Endothelial cell (in vitro differentiated cells): ENCODE measurements at regions not wholly inside any gene's neighbourhood (a gene's known extent, or its start where the extent isn't known, plus 50 kb on each side); places are given as distances from the start of the nearest gene placed in this dataset.

Experiments used
- DNase-seq: peaks from one replicate; pipeline ENCODE4 v3.0.0; 2021; ENCODE audit warnings: low spot score
- H3K27ac Mint-ChIP-seq: one replicate; pipeline ENCODE4 v1.8.0; 2021; ENCODE audit warnings: mixed read lengths, inconsistent platforms; ENCODE audit not compliant: unreplicated experiment
- H3K27me3 Mint-ChIP-seq: one replicate; pipeline ENCODE4 v1.8.0; 2021; ENCODE audit warnings: mild to moderate bottlenecking, moderate library complexity, mixed read lengths, inconsistent platforms; ENCODE audit not compliant: unreplicated experiment
- H3K36me3 Mint-ChIP-seq: one replicate; pipeline ENCODE4 v1.8.0; 2021; ENCODE audit warnings: mild to moderate bottlenecking, low read depth, mixed read lengths, inconsistent platforms; ENCODE audit not compliant: unreplicated experiment
- H3K4me1 Mint-ChIP-seq: one replicate; pipeline ENCODE4 v1.8.0; 2021; ENCODE audit warnings: mild to moderate bottlenecking, mixed read lengths, inconsistent platforms; ENCODE audit not compliant: unreplicated experiment
- H3K4me3 Mint-ChIP-seq: one replicate; pipeline ENCODE4 v1.8.0; 2021; ENCODE audit warnings: mild to moderate bottlenecking, mixed read lengths, inconsistent platforms; ENCODE audit not compliant: unreplicated experiment
- H3K9me3 Mint-ChIP-seq: one replicate; pipeline ENCODE4 v1.8.0; 2021; ENCODE audit warnings: mixed read lengths, inconsistent platforms; ENCODE audit not compliant: unreplicated experiment
- CTCF ChIP-seq: fragments of 200-600 bp; sonication (generic); IDR thresholded peaks from one replicate; pipeline ENCODE4 v1.5.0; 2021; ENCODE audit warnings: antibody characterized with exemption; ENCODE audit not compliant: unreplicated experiment

GRCh38 chr22:49297871-49298721 lies 529.6 kb downstream of the BRD1 start:
- Mint-ChIP-seq H3K36me3 (no peaks in the 10 kb centered on the region), H3K9me3 (no peaks in the 10 kb centered on the region), H3K4me3 (no peak overlapping the region), H3K4me1 (peaks cover 5% of the 10 kb centered on the region), H3K27ac (no peak overlapping the region), H3K27me3 (peaks cover 9% of the 10 kb centered on the region)
- no peak for TF ChIP-seq CTCF
- no peak for DNase-seq

- no peak for TF ChIP-seq CTCF
- DNase-seq: no peak
These were observed 530.3 kb downstream of the BRD1 start for GRCh38 chr22:49297286-49297870.

GRCh38 chr22:49296561-49296960 lies 531.1 kb downstream of the BRD1 start:
- Mint-ChIP-seq H3K27me3 (peaks cover 13% of the 10 kb centered on the region), H3K4me1 (peaks cover 5% of the 10 kb centered on the region), H3K36me3 (no peaks in the 10 kb centered on the region), H3K9me3 (no peaks in the 10 kb centered on the region), H3K4me3 (no peak overlapping the region), H3K27ac (no peak overlapping the region)
- no peak for TF ChIP-seq CTCF
- DNase-seq: no peak

More at GRCh38 chr22:49297286-49297870, 530.3 kb downstream of the BRD1 start:
- H3K4me3 Mint-ChIP-seq: no peak overlapping the region
- peaks cover 5% of the 10 kb centered on the region for H3K4me1 Mint-ChIP-seq
- no peaks in the 10 kb centered on the region for H3K36me3 Mint-ChIP-seq
- H3K9me3 Mint-ChIP-seq: no peaks in the 10 kb centered on the region
- peaks cover 9% of the 10 kb centered on the region for H3K27me3 Mint-ChIP-seq
- H3K27ac Mint-ChIP-seq: no peak overlapping the region

- H3K9me3 Mint-ChIP-seq: no peaks in the 10 kb centered on the region
- H3K27ac Mint-ChIP-seq: no peak overlapping the region
- no peak overlapping the region for H3K4me3 Mint-ChIP-seq
- peaks cover 5% of the 10 kb centered on the region for H3K4me1 Mint-ChIP-seq
- no peak for DNase-seq
- no peaks in the 10 kb centered on the region for H3K36me3 Mint-ChIP-seq
- TF ChIP-seq CTCF: no peak
- peaks cover 13% of the 10 kb centered on the region for H3K27me3 Mint-ChIP-seq
These were observed 531.7 kb downstream of the BRD1 start for GRCh38 chr22:49295851-49296560.

GRCh38 chr22:49295465-49295743 lies 532.3 kb downstream of the BRD1 start:
- Mint-ChIP-seq H3K27me3 (peaks cover 13% of the 10 kb centered on the region), H3K4me1 (peaks cover 1% of the 10 kb centered on the region), H3K36me3 (no peaks in the 10 kb centered on the region), H3K27ac (no peak overlapping the region), H3K4me3 (no peak overlapping the region), H3K9me3 (no peaks in the 10 kb centered on the region)
- DNase-seq: no peak
- no peak for TF ChIP-seq CTCF
